GM12874 (cell line): ENCODE measurements at regions not wholly inside any gene's neighbourhood (a gene's known extent, or its start where the extent isn't known, plus 50 kb on each side); places are given as distances from the start of the nearest gene placed in this dataset.

Source experiments
- CTCF ChIP-seq: IDR thresholded peaks from 2 replicates; pipeline ENCODE4 v1.5.1; 2011; ENCODE audit warnings: low read depth, mild to moderate bottlenecking, control low read depth, low read length, moderate library complexity; ENCODE audit not compliant: insufficient read depth

GRCh38 chr13:50319635-50320255 lies 304.5 kb downstream of the KCNRG start:
- no peak for TF ChIP-seq CTCF

- TF ChIP-seq CTCF, result no peak
Observed at GRCh38 chr13:50320271-50320862, 305.1 kb downstream of the KCNRG start.

- TF ChIP-seq CTCF, result no peak
Observed at GRCh38 chr13:50322006-50322405, 306.8 kb downstream of the KCNRG start.

DNA sequence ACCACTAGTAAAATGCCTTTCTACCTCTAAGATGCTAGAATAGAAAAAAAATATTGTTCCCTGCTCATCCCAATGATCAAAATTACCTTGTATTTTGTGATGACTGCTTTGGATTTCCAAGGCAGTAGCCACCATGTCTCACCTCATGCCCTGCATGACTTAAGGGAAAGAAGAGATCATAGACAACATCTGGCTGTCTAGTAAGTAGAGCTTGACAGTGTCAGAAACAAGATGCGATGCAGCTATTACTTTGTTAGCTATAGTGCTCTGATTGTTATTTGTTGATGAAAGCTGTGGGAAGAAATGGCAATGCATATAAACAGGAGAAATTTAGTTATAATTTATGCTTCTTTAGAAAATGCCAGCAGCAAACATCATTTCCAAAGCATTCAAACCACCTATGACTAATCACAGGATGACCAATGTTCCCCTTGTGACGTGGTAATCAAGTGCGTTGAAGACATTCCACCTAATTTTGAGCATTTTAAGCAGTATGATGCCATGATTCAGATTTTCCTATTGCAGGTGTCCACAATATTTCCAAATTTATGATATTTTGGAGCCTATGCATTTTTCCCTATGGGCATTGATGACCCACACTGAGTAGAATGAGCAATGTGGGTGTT lies 308.3 kb downstream of the KCNRG start:
- no peak for TF ChIP-seq CTCF

DNA sequence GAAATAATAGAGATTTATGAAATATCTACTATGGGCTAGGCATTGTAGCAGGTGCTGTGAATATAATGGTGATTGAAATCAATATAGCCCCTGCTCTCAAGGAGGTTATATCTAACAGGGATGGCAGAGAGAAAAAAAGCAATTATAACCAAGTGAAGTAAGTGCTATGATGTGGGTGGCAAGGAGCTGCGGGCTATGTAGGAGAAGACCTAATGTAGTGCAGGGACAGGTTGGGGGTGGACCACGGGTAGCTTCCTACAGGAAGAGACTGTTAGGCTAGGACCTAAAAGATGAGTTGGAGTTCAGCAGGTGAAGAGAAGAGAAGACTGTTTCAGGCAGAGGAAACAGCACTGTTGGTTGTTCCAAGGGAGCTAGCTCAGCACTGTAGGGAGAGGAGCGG lies 311.0 kb downstream of the KCNRG start:
- TF ChIP-seq CTCF, result no peak

DNA sequence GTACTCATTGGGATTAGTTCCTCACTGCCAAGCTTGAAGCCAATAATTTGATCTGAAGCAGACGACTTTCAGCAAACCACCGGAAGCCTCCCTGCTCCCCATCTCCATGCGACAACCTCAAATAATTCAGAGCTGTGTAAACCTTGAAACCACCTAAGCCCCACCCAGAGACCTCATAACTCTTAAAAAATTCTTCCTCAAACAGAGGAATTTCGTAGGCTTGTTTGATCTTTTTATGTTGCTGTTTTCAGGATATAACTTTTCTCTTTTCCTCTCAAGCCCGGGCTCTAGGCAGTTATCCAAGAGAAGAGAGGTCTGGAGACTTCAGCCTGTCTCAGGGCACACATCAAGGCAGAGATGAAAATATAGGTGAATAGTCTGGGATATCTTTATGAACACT lies 311.6 kb downstream of the KCNRG start:
- no peak for TF ChIP-seq CTCF

DNA sequence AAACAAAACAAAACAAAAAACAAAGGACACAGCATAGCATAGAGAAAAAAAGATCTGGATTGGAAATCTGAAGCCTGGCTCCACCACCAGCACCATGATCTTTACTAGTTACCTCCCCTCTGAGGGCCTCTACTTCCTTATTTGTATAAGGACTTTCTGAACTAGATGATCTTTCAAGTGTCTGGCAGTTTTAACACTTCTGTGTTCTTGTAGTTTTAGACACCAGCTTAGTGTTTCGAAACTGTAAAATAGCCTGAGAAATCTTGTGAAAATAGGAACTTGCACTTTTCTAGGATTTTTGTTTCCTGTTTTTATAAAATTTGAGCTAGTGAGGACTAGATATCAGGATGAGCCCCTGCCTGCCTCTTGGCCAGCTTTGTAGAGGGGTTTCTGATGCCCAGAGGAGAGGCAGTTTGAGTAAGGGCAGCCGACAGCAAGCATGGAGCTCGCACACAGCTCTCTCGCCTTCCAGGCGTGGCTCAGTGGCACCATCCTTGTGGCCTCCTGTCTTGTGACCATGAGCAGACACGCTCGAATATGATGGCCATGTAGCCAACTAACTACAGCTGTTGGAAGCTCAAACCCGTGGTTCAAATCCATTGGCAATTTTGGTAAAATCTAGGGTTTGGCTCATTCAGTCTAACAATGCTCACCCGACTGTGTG lies 319.0 kb downstream of the KCNRG start:
- no peak for TF ChIP-seq CTCF
